ENCODE measurements at regions not wholly inside any gene's neighbourhood (a gene's known extent, or its start where the extent isn't known, plus 50 kb on each side); places are given as distances from the start of the nearest gene placed in this dataset.
"Not testable (repeated sequence)": the region's sequence is repeated elsewhere in the genome, so short reads cannot be mapped to it uniquely, and the experiment has no call there.

DNA sequence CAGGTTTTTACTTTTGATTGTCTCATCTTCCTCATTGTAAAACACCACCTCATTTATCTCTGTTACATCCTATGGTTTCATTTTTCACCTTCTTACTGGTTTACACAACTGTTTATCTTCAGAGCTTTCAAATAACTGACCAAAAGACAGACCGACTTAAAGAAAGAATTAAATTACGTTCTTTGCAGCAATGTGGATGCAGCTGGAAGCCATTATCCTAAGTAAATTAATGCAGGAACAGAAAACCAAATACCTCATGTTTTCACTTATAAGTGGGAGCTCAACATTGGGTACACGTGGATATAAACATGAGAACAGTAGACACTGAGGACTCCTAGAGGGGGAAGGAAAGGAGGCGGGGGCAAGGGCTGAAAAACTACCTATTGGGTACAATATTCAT, 729.0 kb upstream of the USP15 start:
- DNase-seq, result no peak

DNA sequence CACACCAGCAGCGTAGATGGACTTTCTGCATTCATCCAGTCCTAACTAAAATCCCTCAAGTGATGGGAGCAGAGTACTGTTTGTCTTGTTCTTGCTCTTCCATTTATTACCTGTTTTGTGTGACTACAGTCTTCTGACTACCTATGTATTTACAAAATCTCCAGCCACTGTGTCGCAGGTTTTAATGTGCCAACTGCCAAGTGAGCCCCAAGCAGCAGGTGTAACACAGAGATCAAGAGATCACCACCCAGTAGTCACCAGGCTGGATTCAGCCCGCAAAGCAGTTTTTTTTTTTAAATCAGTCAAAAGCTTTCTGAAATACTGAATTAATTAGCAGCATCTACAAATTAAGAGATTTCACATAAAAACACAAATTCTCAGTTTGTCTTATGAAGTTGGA, 724.1 kb upstream of the USP15 start:
- no peak for DNase-seq

- no peak for DNase-seq
Measured at GRCh38 chr12:61536525-61536924, 723.7 kb upstream of the USP15 start.

DNA sequence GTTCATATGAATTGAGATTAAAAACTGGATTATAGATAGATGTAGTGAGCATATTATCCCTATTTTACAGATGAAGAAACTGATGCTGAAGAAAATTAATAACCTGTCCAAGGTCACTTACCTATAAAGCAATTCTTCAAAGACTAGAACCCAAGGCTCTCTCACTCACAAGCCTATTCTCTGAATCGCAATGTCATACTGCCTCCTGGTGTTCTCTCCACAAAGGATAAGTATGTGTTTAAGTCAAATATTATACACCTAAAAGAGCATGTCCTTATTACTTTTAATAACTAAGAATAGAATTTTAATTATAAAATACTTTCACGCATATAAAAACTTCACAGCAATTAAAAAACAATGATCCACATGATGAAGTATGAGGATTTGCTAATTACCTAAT, 721.3 kb upstream of the USP15 start:
- DNase-seq, result no peak

DNA sequence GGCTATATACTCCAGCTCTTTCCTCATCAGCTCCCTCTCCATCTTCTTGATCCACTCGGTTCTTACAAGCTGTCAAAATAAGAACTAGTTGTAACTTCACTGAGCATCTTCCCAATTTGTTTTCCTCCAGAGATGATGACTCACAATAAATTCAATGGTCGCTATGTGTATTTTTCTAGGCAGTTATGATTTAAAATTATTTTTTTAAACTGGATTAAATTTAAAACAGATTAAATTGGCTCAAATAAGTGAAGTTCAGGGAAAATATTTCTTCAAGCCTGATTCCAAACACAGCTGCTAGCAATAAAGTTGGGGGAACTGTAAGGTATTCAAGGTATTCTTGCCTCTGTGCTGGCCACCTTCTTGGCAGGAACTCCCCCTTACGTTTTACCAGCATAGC, 717.7 kb upstream of the USP15 start:
- no peak for DNase-seq

DNA sequence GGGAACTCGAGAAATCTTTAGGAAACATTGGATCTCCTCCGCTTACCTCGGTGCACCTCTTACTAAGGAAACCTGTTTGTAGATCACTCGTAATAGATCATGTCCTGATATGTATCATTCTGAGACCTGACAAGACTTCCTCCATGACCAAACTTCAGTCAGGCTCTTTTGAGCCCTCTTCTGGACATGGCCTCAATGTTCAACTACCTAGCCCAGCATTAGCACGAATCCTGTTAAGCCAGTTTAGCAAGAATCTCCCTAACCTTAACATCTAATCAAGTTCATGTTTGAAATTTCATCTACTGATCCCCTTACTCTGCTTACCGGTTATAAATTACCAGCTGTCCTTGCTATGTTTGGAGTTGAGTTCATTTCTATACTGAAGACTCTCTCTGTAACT, 713.9 kb upstream of the USP15 start:
- DNase-seq, result no peak

GRCh38 chr12:61553091-61553490, 707.1 kb upstream of the USP15 start:
- no peak for DNase-seq

GRCh38 chr12:61554268-61555008, 705.8 kb upstream of the USP15 start:
- no peak for DNase-seq

GRCh38 chr12:61563665-61564450, 696.3 kb upstream of the USP15 start:
- DNase-seq, result no peak

DNA sequence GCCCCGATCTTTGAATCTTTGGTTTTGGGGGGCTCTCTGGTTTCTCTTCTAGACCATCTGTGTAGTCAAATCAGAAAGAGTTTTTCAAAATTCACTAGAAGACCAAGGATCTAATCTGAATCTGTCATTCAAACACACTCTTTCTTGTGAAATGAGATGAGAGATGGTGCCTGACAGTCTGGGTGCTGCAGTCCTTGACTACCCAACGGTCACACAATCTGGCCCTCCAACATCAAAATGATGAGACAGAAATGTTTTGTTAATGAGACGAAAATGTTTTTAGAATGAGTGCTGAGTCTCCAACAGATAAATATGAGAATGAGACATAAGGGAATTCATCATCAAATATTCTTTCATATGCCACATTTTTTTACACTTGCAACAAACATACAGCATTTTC, 695.7 kb upstream of the USP15 start:
- no peak for DNase-seq

DNA sequence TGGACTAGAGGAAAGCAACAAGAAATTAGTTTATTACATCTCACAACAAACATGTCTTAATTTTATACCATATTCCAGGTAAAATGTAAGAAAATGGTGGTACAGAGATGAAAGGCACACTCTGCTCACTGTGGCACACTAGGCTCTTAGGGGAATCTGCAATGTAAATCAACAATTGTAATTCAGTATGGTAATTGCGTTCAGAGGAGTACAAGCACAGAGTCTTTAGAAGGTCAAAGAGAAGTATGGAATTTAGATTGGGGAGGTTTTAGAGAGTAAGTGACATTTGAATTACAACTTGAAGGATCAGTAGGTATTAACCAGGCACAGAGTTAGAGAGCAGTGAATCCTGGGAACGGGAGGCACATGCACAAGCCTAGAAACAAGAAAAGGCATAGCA, 694.0 kb upstream of the USP15 start:
- no peak for DNase-seq

- DNase-seq, result no peak
Measured at GRCh38 chr12:61574339-61574738, 685.9 kb upstream of the USP15 start.

- no peak for DNase-seq
Measured at GRCh38 chr12:61584943-61585342, 675.3 kb upstream of the USP15 start.

- DNase-seq, result not testable (repeated sequence)
Measured at GRCh38 chr12:61590864-61591263, 669.3 kb upstream of the USP15 start.

GRCh38 chr12:61610143-61610542, 650.1 kb upstream of the USP15 start:
- no peak for DNase-seq

DNA sequence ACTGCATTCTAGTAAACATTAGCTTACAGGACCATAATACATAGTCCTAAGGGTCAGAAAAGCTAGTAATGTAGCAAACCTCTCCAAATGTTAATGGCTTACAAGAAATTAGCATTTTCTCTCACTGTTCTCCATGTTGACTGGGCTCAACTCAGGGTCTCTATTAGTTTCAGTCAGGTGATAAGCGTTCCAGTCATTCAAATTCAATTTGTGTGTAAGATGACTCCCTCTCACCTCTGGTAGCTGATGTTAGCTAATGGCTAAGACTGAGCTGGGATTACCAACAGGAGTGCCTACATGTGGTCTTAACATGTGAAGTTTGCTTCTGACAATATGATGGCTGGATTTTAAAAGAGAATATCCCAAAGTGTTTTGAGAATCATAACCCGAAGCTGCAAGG, 630.5 kb upstream of the USP15 start:
- no peak for DNase-seq

- no peak for DNase-seq
Measured at GRCh38 chr12:61646639-61647038, 613.6 kb upstream of the USP15 start.

- DNase-seq, result no peak
Measured at GRCh38 chr12:61647566-61647965, 612.6 kb upstream of the USP15 start.

GRCh38 chr12:61652265-61652664, 607.9 kb upstream of the USP15 start:
- DNase-seq, result no peak

DNA sequence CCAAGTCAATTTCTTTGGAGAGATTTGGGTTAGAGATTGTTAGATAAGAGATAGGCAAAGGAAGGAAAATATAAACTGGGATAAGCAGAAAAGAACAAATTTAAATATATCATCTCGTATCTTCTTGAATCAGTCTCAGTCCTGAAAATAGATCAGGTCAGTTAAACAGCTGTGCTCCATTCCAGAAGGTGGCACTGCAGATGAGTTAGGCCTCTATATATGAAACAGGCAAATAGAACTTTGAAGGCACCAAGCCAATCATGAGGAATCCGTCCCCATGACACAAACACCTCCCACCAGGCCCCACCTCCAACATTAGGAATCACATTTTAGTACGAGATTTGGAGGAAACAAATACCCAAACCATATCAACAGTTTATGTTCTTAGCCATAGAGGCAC, 605.5 kb upstream of the USP15 start:
- no peak for DNase-seq

DNA sequence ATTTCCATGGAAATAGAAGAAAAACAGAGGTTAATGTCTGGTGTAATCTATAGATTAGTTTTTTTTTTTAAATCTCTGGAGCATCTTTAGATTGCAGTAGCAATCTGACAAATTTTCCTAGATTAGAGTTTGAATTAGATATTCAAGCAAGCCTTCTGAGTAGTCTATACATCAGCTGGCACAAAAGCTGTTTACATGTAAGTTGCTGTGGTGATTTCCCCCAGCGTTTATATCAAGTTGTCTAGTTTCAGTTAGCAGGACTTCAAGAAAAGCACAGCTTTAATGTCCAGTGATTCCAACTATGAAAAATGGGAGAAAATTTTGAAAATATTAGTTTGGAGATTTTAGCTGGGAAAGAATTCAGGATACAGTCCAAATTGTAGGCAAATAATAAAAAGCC, 605.0 kb upstream of the USP15 start:
- DNase-seq, result no peak

DNA sequence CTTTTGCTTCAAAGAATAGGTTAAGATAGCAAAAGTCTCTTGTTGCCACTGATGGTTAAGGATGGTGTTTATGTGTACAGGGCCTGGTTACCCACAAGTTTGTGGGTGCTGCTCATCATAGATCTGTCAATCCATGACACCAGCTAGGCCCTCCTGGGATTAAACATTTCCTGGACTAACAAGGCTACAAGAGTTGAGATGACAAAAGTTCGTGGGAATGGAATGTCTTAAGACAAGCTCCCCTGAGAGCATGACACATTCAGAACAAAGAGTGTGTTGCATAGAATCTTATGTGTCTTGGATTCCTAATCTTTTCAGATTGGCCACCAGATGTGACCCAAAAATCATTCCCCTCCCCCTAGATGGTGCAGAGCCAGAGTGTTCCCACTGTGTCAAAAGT, 592.5 kb upstream of the USP15 start:
- no peak for DNase-seq

GRCh38 chr12:61676520-61676919, 583.7 kb upstream of the USP15 start:
- DNase-seq, result no peak

DNA sequence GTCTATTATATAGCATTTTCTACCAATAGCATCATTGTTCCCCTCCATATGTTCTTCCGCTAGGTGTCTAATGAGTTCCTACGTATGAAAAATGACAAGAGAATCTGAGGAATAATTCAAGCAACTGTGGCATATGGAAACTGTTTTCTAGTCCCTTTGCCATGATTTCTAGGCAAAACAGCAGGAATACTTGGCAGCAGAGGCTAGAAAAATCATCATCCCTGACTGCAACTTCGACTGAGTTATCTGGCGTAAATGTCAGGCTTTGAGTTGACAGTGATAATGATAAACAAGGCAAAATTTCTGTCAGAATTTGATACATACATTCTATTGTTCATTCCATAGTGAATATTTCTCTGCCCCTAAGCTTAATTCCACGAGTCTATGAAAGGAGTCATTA, 572.8 kb upstream of the USP15 start:
- DNase-seq, result no peak

- no peak for DNase-seq
Measured at GRCh38 chr12:61694214-61694613, 566.0 kb upstream of the USP15 start.

All from activated T-cell treated with anti-CD3 and anti-CD28 coated beads for 4 hours (primary cell).